Upper lobe of left lung (tissue), 6 donors: ENCODE measurements at regions not wholly inside any gene's neighbourhood (a gene's known extent, or its start where the extent isn't known, plus 50 kb on each side); places are given as distances from the start of the nearest gene placed in this dataset.

Experiments
- ATAC-seq, 2 donors: fragments of 200-7000 bp; cut with Tn5 transposase; one replicate each; pipeline ENCODE4 v1.9.1; 2022; ENCODE audit warnings: mild to moderate bottlenecking in 2 of 2, moderate library complexity in 2 of 2; ENCODE audit not compliant: low FRiP score in 2 of 2
- DNase-seq, 2 donors: peaks; one replicate each; pipeline ENCODE4 v3.0.0-alpha.2; 2019 to 2020
- H3K27ac ChIP-seq, 4 donors: fragments of 200-600 bp; sonication (generic); one replicate each; pipeline ENCODE4 v1.5.1; 2016 to 2019
- H3K27me3 ChIP-seq, 4 donors: fragments of 200-600 bp; sonication (generic); one replicate each; pipeline ENCODE4 v1.5.1; 2017 to 2019
- H3K36me3 ChIP-seq, 4 donors: fragments of 200-600 bp; sonication (generic); one replicate each; pipeline ENCODE4 v1.5.1; 2016 to 2019
- H3K4me1 ChIP-seq, 4 donors: fragments of 200-600 bp; sonication (generic); one replicate each; pipeline ENCODE4 v1.5.1; 2018 to 2019
- H3K4me3 ChIP-seq, 4 donors: fragments of 200-600 bp; sonication (generic); one replicate each; pipeline ENCODE4 v1.5.1; 2017 to 2019; ENCODE audit warnings: mild to moderate bottlenecking in 2 of 4, moderate library complexity in 1 of 4
- H3K9me3 ChIP-seq, 4 donors: fragments of 200-600 bp; sonication (generic); one replicate each; pipeline ENCODE4 v1.5.1; 2018 to 2019
- CTCF ChIP-seq, 6 experiments: fragments of 450-650 bp in 4 of 6; fragments of 200-600 bp in 2 of 6; sonication (generic) in 2 of 6; IDR thresholded peaks; one replicate each; pipeline ENCODE4 v1.5.1; 2016 to 2019; ENCODE audit warnings: antibody characterized with exemption in 6 of 6
- EP300 ChIP-seq, 4 donors: sonication (generic); formaldehyde crosslinking; IDR thresholded peaks; one replicate each; pipeline ENCODE4 v1.5.1; 2017; ENCODE audit warnings: antibody characterized with exemption in 4 of 4, control low read depth in 2 of 4
- POLR2A ChIP-seq, 4 donors: fragments of 450-650 bp; IDR thresholded peaks; one replicate each; pipeline ENCODE4 v1.5.1; 2016 to 2017; ENCODE audit warnings: antibody characterized with exemption in 4 of 4, mild to moderate bottlenecking in 2 of 4
- POLR2AphosphoS5 ChIP-seq, 2 donors: sonication (generic); formaldehyde crosslinking; IDR thresholded peaks; one replicate each; pipeline ENCODE4 v1.5.1; 2017; ENCODE audit warnings: antibody characterized with exemption in 2 of 2
- WGBS, 2 donors: methylation state at CpG; one replicate each; pipeline ENCODE4 v1.1.5; 2017 to 2018; 5-methylcytosine and 5-hydroxymethylcytosine counted together
- donor health status: DM: no; HTN: no; CAD: no; lungs with moderate emphysema.
- donor health status: DM: no; HTN: yes; CAD: no; lungs with severe emphysema.

- Histone ChIP-seq H3K4me3 (no peak overlapping the region), H3K36me3 (no peaks in the 10 kb centered on the region), H3K9me3 (no peaks in the 10 kb centered on the region), H3K27ac (no peak overlapping the region), H3K27me3 (no peaks in the 10 kb centered on the region), H3K4me1 (peaks cover 2 to 7% (median 6%) of the 10 kb centered on the region in 4 donors)
- WGBS, 2 donors, result 92 to 100% methylated on average over 2 of the region's 2 CpGs
- ATAC-seq (no peak), DNase-seq (no peak)
- TF ChIP-seq POLR2A (IDR thresholded peaks at IDR 0.05) (no peak), EP300 (IDR thresholded peaks at IDR 0.05) (no peak), CTCF (IDR thresholded peaks at IDR 0.05) (no peak), POLR2AphosphoS5 (IDR thresholded peaks at IDR 0.05) (no peak)
Observed at GRCh38 chr4:184891816-184892397, 66.1 kb upstream of the ACSL1 start.

DNA sequence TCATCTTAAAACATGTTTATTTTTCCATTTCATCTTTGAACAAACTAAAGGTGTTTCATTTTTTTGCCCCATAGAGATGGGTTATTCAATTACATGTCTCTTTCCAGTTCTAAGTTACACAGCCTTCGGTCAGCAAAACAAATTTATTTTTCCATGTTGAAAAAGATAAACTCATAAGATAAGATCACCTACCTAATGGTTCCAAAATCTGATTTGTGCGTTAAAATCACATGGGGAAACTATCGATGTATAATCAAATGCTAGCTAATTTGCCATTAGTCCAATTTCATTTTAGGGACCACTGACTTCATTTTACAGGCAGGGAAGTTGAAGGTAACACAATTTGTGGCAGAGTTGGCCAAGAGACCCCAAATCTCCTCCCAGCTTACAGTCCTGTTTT lies 67.2 kb upstream of the ACSL1 start:
- no peak for DNase-seq
- Histone ChIP-seq H3K36me3 (no peaks in the 10 kb centered on the region), H3K9me3 (no peaks in the 10 kb centered on the region), H3K4me1 (peaks cover 2 to 16% (median 15%) of the 10 kb centered on the region in 4 donors), H3K4me3 (no peak overlapping the region), H3K27ac (no peak overlapping the region), H3K27me3 (no peaks in the 10 kb centered on the region)
- WGBS, 2 donors, result 87 to 94% methylated on average over 3 of the region's 3 CpGs
- TF ChIP-seq EP300 (IDR thresholded peaks at IDR 0.05), result no peak
- TF ChIP-seq POLR2AphosphoS5 (IDR thresholded peaks at IDR 0.05), result no peak
- no peak for TF ChIP-seq CTCF (IDR thresholded peaks at IDR 0.05)
- TF ChIP-seq POLR2A (IDR thresholded peaks at IDR 0.05), result no peak
- ATAC-seq, result no peak

DNA sequence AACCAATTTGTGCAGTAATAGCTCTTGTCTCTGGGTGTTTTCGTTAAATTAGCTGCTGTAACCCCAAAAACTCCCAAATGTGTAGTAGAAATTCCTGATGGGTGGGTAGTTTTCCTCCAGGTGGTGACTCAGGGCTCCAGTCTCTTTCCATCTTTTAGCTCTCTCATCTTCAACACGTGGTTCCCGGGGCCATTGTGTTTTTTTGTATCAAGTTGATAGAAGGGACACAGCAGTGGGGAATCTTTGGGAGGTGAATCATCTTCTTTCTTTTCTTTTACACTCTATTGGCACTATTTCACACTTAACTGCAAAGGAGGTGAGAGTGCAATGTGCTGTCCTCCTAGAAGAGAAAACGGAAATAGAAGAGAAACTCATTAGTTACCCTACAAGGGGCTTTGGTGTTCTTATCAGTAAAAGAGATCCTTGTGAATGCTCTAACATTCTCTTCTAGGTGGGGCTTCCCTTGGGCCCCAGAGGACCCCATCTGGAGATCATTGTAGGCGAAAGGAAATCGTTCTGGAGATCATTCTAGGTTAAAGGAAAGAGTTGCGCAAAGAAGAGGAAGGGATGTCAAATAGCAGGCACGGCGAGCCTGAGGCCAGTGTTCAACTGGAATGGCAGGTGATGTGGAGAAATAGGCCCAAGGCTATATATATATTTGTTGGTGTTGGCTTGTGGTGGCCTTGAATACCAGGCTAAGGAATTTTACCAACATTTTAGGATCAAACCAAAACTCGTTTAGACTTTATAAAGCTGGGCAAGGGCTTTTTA lies 68.2 kb upstream of the ACSL1 start:
- Histone ChIP-seq H3K4me3 (no peak overlapping the region), H3K27ac (peak overlapping the region in 1 of 4 donors; percentile 86), H3K9me3 (no peaks in the 10 kb centered on the region), H3K27me3 (no peaks in the 10 kb centered on the region), H3K4me1 (peaks cover 2 to 26% (median 24%) of the 10 kb centered on the region in 4 donors), H3K36me3 (no peaks in the 10 kb centered on the region)
- WGBS, 2 donors, result 77 to 84% methylated on average over 10 of the region's 10 CpGs
- peak in 1 of 2 donors; percentile 26 for DNase-seq
- TF ChIP-seq CTCF (IDR thresholded peaks at IDR 0.05) (no peak), EP300 (IDR thresholded peaks at IDR 0.05) (no peak), POLR2AphosphoS5 (IDR thresholded peaks at IDR 0.05) (no peak), POLR2A (IDR thresholded peaks at IDR 0.05) (no peak)
- ATAC-seq, result no peak

GRCh38 chr4:184895012-184895695 lies 69.4 kb upstream of the ACSL1 start:
- Histone ChIP-seq H3K27me3 (no peaks in the 10 kb centered on the region), H3K9me3 (no peaks in the 10 kb centered on the region), H3K4me3 (no peak overlapping the region), H3K4me1 (peaks cover 2 to 32% (median 29%) of the 10 kb centered on the region in 4 donors), H3K27ac (peak overlapping the region; percentile 30 to 86 (median 42)), H3K36me3 (no peaks in the 10 kb centered on the region)
- DNase-seq, result no peak
- TF ChIP-seq CTCF (IDR thresholded peaks at IDR 0.05) (no peak), POLR2AphosphoS5 (IDR thresholded peaks at IDR 0.05) (peak in 1 of 2 donors; percentile 36), EP300 (IDR thresholded peaks at IDR 0.05) (peak in 1 of 4 donors; percentile 40), POLR2A (IDR thresholded peaks at IDR 0.05) (no peak)
- ATAC-seq, result peak in 1 of 2 donors; percentile 55
- WGBS, 2 donors, result 51 to 53% methylated on average over 7 of the region's 7 CpGs
